GM18517 (cell line): ENCODE measurements at regions not wholly inside any gene's neighbourhood (a gene's known extent, or its start where the extent isn't known, plus 50 kb on each side); places are given as distances from the start of the nearest gene placed in this dataset.

Experiments
- ATAC-seq: cut with Tn5 transposase; IDR thresholded peaks from one replicate; pipeline ENCODE4 v1.9.1; 2021; ENCODE audit warnings: mild to moderate bottlenecking, moderate library complexity; ENCODE audit not compliant: unreplicated experiment

DNA sequence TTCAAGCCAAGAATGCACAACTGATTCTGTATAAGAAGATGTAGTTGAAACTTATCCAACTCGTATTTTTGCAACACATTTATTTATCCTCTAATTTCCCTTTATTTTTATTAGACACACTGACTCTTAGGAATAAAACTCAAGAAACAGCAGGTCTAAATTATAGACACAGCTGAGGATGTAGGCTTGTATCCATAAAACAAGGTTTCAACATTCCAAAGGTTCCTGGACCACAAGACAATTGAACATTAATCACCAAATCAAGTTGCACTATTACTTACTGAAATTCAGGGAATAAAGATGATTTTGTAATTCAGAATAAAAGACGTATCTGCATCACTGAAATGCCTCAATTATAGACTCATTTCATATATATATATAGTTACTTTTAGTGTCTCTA, 683.5 kb upstream of the GRIA3 start:
- ATAC-seq, result no peak

DNA sequence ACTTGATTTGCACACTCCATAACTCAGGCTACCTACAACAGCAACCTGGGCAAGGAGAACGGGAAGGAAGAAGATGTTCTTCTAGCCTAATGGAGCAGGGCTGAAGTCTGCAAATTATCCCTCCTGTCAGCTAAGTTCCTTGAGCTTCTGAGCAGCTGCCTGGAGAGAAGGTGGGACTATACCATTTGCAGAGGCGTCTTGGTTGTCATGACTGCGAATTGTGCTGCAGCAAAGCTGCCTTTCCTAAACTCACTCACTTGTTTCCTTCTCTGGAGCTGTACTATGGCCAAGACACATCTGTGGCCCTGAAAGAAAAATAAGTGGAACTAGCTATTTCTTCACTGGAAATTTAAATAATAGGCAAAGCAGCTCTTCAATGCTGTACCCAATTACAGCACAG, 682.4 kb upstream of the GRIA3 start:
- ATAC-seq, result no peak

DNA sequence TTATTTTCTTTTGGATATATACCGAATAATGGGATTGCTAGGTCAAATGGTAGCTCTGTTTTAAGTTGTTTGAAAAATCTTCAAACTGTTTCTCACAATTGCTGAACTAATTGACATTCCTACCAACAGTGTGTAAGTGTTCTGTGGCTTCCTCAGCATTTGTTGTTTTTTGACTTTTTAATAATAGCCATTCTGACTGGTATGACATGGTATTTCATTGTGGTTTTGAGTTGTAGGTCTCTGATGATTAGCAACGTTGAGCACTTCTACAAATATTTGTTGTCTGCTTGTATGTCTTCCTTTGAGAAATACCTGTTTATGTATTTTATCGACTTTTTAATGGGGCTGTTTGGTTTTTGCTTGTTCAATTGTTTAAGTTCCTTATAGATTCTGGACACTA, 680.1 kb upstream of the GRIA3 start:
- no peak for ATAC-seq

DNA sequence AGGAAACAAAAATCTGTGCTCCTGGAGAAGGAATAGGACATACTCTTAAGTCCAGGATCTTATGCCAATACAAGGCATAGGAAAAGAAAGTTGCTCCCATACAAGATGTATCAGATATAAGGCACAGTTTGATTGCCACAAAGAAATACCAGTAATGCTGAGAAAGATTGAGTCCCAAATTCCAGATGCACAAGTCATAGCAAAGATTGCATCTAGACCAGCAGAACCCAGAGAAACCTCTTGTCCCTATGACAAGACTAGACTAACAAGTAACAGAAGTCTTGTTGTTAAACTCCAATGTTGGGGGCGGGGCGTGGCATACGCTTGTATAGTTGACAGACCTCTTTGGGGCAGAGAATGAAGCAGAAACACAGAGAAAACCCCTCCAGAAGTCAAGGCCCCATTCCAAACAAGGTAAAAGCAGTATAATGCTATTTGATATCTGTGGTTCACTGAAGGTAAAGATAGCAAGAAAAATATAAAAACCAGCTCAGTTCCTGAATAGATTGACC, 671.5 kb upstream of the GRIA3 start:
- no peak for ATAC-seq

DNA sequence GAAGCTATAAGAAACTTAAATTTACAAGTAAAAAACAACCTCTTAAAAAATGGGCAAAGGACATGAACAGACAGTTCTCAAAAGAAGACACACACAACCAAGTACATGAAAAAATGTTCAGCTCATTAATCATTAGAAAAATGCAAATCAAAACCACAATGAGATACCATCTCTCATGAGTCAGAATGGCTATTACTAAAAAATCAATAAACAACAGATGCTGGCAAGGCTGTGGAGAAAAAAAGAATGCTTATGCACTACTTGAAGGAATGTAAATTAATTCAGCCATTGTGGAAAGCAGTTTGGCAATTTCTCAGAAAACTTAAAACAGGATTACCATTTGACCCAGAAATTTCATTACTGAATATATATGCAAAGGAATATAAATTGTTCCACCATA, 666.3 kb upstream of the GRIA3 start:
- ATAC-seq, result no peak

DNA sequence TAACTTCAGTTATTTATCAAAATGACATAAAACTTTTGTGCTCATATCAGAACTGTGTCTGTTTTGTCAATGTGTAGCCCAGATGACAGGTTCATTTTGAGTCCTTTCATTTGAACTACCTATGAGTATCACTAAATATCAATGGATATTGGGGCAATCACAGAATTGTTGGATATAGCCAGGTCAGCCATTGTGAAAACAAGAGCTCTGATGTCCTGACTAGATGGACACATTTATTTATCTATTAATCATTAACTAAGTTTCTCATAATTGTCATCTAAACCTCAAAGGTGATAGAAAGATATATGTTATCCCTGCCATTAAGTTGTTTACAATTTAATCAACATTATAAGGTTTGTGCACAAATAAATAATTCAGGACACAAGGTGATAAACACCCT, 638.3 kb upstream of the GRIA3 start:
- ATAC-seq, result no peak

DNA sequence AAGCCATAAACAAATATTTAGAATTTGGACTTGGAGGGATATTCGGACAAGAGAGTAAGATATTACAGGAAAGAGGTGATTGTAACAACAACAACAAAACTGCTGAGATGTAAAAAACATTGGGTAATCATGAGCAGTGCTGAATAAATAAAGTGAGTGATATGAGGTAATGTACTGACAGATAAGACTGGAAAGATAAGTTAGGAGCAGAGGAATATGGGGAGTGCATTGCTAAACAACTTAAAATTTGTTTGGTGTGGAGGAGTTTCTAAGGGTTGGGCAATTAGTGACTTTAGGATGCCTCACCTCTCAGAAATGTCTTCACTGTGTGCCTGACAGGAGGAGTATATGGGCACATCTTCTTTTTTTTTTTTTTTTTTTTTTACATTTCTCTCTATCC, 637.8 kb upstream of the GRIA3 start:
- ATAC-seq, result no peak

DNA sequence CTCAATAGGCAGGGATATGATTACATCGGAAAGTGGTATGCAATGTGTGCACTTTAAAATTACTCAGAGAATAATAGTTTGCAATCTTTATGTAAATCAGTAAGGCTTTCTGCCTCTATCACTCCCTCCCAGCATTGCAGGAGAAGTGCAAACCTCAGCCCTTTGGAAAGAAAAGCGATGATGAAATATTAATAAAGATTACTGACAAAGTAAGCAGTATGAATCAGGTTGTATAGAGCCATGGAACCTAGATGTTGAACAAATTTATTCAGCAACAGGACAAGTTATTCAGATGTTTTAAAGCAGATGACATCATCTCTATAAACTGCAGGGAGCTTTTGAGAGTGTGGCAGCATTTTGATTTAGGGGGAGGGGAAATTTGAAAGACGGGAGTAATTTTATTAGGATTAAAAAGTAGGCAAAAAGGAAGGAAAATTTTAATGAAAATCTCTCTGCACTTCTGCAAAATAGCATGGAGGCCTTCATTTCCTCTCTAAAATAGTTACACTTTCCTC, 631.7 kb upstream of the GRIA3 start:
- no peak for ATAC-seq

DNA sequence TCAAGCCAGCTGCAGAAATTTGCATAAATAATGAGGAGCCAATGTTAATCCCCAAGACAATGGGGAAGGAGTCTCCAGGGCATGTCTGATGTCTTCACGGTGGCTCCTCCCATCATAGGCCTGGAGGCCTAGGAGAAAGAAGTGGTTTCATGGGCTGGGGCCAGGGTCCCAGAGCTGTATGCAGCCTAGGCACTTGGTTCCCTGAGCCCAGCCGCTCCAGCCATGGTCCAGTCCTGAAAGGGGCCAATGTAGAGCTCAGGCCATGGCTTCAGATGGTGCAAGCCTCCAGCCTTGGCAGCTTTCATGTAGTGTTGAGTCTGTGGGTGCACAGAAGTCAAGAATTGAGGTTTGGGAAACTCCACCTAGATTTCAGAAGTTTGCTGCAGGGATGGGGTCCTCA, 628.2 kb upstream of the GRIA3 start:
- no peak for ATAC-seq

DNA sequence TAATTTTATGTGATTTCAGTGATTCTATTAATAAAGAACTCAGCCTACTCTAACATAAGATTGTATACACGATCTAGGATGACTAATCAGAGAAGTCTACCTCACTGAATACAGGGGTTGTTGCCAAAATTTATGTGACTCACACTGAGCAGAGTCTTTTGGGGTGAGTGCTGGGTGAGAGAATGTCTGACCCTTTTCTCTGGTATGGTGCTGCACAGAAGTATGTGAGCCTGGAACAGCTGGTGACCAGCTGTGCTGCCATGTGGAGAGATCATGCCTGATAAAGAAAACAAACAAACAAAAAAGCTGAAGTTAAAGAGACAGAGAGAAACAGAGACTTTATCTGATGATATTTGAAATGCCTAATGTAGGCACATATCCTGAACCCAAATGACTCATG, 618.1 kb upstream of the GRIA3 start:
- no peak for ATAC-seq

DNA sequence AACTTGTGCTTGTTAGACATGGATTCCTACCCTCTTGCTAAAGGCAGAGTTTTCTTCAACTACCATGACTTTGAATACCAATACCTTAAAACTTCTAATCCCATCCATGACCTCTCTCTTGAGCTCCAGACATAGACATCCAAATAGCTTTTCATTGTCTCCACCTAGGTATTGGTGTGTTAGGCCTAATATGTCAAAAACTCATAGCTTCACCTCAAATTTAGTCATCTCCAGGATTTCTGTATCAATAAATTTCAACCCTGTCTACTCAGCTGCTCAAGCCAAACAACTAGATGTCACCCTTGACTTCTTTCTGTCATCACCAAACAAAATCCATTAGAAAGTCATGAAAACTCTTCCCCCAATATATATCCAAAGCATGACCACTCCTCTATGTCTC, 617.7 kb upstream of the GRIA3 start:
- no peak for ATAC-seq

DNA sequence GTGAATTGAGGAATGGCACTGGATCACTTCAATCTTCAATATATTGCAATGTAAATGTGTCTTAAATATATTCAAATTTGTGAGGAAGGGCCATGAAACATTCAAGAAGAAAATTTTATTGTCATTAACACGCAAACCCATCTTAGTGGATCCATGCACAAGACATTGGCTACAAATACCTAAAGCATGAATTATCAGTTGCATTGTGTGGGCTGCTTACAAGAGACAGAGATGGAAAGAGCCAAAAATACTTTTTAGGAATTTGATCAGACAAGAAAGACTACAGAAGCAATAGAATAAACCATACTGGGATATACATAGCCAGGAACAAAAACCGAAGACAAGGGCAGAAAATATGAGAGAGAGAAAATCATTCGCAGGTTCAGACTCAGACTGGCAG, 616.2 kb upstream of the GRIA3 start:
- ATAC-seq, result no peak

DNA sequence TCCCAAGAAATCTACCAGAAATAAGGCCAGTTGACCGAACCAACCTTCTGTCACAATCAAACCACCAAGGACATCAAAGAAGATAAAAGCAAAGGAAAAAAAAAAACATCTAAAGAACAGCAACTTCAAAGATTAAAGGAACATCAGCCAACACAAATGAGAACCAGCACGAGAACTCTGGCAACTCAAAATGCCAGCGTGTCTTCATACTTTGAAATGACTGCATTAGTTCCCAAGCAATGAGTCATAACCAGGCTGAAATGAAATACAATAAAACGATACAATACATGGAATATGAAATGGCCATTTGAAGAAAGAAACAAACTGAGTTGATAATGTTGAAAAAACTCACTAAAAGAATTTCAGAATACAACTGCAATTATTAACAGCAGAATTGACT, 611.6 kb upstream of the GRIA3 start:
- no peak for ATAC-seq

DNA sequence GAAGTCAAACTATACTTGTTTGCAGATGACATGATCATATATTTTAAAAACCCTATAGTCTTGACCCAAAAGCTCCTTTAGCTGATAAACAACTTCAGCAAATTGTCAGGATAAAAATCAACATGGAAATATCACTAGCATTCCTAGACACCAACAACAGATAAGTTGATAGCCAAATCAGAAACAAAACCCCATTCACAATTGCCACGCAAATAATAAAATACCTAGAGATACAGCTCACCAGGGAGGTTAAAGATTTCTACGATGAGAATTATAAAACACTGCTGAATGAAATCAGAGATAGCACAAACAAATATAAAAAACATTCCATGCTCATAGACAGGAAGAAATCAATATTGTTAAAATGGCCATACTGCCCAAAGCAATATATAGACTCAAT, 605.0 kb upstream of the GRIA3 start:
- ATAC-seq, result no peak

DNA sequence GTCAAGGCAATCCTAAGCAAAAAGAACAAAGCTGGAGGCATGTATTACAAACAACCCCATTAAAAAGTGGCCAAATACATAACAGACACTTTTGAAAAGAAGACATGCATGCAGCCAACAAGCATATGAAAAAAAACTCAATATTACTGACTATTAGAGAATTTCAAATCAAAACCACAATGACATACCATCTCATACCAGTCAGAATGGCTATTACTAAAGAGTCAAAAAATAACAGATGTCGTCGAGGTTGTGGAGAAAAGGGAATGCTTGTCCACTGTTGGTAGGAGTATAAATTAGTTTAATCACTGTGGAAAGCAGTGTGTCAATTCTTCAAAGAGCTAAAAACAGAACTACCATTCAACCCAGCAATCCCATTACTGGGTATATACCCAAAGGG, 604.6 kb upstream of the GRIA3 start:
- ATAC-seq, result no peak

DNA sequence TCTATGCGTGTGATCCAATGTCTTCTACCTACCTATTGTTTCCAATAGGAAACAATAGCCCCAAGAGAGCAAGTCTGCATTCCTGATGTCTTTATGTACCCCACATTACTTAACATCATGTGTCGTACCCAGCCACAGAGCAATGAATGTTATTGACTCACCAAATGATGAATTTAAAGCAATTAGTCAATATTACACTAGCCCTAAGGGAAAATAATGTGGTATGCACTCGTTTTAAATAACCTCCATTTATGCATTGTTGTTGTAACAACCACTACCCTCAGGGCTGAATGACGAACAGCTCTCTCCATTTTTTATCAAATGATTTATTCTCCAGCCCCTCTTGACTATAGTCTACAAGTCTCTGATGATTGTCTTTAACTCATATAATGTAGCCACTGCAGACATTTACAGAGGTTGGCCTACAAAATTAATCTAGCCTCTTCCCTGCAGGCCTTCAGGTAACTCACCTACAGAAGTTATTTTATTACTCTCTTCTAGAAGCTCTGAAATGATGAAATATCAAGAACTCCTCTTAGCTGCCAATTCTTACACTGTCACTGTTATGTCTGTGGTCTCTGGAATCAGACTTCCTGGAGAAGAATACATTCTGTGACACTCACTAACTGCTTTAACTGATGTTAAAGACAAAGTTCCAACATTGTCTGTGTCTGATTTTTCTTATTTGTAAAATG, 601.7 kb upstream of the GRIA3 start:
- no peak for ATAC-seq

DNA sequence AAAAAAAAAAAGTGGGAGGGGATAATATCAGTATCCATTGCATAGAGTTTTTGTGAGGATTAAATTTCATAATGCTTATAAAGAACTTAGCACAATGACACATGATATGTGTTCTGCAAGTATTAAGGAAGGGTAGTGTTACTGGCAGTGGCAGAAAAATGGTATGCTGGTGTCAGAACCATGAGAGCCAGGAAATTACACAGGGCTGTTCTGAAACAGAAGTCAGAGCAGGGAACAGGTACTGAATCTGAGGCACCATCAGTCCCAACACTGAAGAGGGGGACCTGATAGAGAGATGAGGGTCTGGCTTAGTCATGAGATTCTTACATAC, 601.1 kb upstream of the GRIA3 start:
- no peak for ATAC-seq

DNA sequence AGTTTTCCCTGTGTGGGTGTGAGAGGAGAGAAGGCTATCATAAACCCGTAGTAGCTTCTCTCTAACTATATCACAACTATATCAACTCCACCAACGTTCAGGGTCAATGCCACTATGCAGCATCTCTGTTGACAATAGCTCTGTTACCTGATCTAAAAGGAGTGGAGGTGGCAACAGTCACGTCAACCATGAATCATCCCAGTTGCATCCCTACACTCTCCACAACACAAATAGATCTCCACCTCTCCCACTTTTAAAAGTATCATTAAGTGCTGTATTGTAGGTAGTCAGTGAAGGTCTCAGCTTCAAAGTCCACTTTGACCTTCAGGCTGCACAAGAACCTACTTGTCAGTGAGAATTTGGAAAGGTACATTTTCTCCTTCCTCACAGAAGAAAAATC, 600.5 kb upstream of the GRIA3 start:
- no peak for ATAC-seq

DNA sequence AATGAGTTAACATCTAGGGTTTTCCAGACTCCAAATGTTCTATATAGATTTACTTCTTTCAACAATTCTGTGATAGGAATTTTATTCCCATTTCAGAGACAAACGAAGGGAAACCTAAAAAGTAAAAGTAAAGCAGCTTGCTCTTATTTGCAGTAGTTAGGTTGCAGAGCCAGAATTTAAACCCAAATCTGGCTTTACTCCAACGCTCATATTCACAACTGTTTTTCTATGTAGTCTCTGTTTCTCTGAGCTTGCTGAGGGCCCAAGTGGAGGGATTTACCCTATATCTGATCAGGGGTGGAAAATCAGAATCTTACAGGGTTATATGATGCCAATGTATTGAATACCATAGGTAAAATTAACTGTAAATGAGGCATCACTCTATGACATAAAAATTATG, 599.1 kb upstream of the GRIA3 start:
- ATAC-seq, result no peak

DNA sequence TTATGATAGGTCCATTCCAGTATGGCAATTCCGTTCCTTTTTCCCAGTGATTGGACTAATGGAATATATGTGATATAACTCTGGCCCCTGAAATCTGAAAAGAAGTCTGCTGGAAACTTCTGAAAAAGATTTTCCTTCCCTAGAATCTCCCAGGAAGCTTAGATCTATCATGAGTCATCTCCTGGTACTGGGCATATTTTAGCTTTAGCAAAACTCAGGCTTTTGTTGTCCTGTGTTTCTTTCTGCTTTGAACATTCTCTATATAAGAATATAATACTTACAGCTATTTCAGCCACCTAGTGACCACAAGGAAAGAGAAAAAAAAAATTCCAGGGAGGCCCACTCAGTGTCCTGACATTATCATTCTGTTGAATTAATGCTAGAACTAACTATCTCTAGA, 597.2 kb upstream of the GRIA3 start:
- no peak for ATAC-seq

DNA sequence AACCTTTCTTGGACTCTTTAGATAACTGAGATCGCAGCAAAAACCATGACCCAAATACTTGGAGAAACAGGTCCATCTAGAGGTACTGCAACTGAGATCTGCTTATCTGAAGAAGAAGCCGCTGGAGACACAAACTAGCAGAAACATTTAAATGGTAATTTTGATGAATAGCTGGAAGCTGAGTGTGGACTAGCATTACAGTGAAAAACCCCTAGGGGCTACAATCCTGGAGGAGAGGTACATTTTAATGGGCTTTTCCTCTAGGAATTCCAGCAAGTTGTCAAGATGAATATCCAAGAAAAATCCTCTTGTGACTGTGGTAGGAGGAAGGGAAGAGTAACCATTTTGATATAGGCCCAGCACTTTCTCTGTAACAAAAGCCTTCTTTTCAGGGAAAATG, 592.5 kb upstream of the GRIA3 start:
- ATAC-seq, result no peak

DNA sequence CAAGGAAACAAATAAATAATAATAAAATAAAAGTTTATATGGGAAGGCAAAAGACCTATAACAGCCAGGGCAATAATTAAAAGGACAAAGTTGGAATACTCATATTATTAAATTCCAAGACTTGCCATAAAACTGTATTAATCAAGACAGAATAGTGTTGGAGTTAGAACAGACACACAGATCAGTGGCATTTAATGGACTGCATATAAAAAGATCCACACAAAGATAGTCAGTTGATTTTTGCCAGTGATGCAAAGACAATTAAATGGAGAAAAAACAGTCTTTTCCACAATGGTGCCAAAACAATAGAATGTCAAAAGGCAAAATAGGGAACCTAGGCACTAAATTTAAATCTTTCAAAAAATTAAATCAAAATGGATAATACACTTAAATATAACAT, 587.1 kb upstream of the GRIA3 start:
- no peak for ATAC-seq

DNA sequence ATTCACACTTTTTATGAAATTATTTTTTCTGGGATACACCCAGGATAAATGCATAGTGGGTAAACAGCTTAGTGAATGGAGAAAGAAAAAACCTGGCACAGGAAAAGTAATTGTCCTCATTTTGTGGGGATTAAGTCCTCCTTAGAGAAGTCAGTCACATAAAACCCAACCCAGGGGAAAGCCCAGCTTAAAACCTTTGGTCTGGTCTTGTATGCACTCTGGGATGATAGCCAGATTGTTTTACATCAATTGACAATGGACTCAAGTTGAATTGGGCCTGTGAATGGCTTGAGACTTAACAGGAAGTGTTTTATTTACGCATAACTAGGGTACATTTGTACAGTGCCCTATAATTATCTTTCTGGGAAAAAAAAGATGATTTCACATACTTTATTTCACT, 561.3 kb upstream of the GRIA3 start:
- ATAC-seq, result no peak
